SKM-1 (cell line): ENCODE measurements at regions not wholly inside any gene's neighbourhood (a gene's known extent, or its start where the extent isn't known, plus 50 kb on each side); places are given as distances from the start of the nearest gene placed in this dataset.

ENCODE experiments used
- DNase-seq: peaks from one replicate; lab custom pipeline; 2025; ENCODE audit not compliant: unreplicated experiment; lab: John Stamatoyannopoulos, UW

DNA sequence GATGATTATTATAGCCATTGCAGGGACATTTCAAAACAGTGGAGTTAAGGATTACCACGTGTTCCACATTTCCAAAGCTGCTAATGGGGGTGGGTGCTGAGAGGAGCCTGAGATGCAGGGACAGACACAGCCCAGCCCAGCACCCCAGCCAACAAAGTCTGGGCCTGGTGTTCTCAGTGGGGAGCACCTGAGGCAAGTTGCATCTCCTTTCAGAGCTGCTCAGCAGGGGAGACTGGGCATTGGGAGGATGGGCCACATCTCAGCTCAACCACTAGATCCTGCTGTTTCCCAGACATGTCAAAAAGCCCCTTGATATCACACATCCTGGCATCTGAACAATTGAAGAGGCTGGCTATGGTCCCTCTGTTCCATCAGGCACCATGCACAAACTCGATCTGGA, 458.0 kb upstream of the KIRREL3 start:
- DNase-seq = no peak

DNA sequence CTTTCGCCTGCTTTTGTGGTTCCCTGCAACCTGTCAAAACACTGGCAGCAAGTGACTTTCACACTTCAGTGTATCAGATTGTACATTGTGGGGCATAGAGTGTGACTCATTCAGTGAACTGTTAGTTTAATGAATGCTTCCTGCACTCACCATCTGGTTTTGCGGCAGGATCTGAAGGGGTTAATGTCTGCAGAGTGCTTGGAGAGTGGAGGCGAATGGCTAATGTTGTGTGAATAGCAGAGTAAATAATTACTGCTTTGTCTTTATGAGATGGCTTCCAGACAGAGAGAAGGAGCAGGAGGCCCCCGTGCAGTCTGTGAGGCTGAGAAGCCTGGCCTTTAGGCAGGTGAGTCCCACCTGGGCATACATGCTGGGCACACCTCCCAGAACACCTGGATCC, 454.3 kb upstream of the KIRREL3 start:
- DNase-seq = no peak

DNA sequence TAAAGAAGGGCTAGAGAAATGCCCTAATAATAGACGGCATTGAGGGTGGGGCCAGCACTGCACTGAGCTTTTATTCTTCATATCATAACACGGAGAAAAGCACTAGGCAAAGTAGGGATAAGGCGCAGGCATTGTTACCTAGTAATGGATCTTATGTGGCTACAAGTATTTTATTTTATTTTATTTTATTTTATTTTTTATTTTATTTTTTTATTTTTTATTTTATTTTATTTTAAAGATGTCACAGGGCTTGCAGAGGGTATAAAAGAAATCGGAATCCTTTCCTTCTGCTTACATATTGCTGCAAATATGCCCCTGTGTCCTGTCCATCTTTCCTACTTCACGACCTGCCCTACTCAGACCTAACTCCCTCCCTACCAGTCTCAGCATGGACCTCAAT, 452.0 kb upstream of the KIRREL3 start:
- DNase-seq = no peak

DNA sequence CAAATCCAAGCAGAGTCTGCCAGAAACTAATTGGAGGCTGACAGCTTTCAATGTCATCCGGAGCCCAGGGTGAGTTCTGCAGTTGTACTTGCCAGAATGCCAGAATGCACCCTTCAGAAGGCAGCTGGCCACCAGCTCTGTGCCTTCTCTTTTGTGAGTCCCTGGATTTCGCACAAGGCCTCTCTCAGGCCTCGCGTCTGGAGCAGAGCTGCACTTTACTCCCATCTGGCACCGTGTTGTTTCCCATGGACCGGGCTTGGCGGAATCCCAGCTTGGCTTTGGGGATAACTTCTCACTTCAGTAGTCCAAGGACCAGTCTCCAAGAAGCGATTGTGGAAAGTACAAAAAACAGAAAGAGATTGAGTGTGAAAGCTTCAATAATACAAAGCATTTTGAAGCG, 451.3 kb upstream of the KIRREL3 start:
- no peak for DNase-seq

DNA sequence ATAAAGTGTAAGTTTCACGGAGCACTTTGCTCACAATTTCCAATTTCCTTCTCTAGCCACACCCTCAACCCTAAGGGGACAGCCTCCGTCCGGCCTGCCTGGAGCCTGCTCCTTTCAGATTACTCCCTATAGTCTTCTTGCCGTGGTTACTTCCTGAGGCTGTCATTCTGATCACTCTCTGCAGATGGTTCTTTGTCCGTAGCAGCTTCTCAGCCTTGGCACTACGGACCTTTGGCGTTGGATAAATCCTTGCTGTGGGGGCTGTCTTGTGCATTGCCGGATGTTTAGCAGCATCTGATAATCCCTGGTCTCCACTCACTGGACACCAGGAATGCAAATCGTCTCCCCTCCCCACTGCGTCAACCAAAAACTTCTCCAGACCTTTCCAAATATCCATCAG, 447.5 kb upstream of the KIRREL3 start:
- no peak for DNase-seq

DNA sequence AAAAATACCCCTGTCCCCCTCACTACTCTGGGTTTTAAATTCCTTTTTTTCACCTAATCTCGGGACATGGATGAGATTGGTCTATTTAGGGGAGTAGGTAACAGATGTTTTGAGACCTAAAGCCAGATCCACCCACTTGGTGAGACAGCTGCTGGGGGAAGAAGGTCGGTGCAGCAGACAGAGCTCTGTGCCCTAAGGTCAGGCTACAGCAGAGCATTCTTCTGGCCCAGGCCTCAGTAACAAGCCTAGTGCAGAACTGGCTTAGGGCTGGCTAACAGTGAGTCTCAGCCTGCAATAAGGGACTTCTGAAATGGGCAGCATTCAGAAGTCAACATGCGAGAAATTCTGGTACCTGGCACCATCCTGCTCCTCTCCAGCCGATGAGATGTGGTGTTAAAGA, 444.9 kb upstream of the KIRREL3 start:
- DNase-seq = no peak

DNA sequence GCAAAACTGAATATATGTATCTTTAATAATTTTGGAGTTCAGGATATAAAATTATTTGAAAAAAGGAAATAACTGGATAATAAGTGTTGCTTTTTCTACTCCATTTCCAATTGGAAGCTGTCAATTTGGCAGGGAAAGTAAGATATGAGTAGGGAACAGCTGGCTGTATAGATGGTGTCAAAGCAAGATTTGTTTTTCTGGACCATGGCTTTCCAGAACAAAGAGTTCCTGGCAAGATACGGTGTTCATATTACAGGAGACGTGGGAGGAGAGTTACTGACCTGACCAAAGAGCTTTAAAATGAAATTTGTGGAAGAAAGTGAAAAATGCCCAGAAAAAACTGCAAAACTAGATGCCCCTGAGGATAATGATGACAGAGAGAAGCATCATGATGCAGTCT, 442.7 kb upstream of the KIRREL3 start:
- DNase-seq = no peak

DNA sequence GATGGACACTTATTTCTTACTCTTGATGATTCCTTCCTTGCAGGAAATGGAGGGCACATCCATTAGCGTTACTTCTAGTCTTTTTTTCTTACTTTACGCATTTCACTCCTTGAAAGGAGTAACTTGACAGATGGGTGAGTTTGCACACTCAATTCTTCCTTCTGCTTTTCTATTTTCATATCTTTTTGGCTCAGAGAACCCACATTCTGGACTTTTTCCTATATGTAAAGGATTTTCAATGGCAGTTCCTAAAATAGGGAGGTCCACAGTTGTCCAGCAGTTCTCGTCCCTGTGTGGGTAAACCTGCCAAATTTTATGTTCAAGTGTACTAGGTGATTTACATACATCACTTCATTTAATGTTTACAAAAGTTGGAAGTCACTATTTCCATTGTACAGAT, 440.0 kb upstream of the KIRREL3 start:
- no peak for DNase-seq

DNA sequence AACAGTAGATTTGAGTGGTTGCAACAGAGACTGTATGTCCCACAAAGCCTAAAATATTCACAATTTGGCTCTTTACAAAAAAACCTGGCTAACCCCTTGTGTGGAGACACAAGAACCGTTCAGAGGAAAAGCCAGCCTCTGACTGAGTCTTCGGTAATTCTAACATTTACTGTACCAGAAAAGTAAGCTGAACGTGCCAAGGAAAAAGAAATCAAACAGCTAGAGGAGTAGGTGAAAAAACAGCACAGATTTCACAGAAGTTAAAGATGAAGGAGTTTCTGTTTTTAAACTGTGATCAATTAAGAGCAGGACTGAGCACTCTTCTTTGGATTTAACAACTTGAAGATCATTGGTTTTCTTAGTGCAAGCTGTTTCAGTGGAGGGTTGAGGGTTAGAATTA, 424.7 kb upstream of the KIRREL3 start:
- no peak for DNase-seq

DNA sequence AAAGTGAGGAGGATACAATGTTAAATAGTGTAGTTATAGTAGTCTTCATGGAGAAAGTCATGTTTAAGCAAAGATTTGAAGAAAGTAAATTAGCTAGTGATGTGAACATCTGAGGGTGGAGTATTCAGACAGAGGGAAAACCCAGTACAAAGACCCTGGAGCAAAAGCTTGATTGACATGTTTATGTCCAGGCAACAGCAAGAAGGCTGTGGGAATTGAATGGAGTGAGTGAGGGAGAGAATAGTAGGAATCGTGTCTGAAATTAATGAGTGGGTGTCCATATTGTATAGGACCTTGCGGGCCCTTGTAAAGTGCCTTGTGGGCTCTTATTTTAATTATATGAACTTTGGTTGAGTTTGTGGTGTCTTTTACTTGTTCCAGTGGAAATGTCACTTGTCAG, 424.1 kb upstream of the KIRREL3 start:
- no peak for DNase-seq

DNA sequence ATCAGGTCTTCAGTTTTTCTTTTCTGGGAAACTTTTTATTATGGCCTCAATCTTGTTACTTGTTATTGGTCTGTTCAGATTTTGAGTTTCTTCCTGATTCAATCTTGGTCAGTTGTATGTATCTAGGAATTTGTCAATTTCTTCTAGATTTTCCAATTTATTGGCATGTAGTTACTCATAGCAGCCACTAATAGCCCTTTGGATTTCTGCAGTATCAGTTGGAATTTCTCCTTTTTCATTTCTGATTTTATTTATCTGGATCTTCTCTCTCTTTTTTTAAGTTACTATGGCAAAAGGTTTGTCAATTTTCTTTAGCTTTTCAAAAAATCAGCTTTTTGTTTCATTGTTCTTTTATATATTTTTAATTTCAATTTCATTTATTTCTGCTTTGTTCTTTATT, 419.6 kb upstream of the KIRREL3 start:
- no peak for DNase-seq

DNA sequence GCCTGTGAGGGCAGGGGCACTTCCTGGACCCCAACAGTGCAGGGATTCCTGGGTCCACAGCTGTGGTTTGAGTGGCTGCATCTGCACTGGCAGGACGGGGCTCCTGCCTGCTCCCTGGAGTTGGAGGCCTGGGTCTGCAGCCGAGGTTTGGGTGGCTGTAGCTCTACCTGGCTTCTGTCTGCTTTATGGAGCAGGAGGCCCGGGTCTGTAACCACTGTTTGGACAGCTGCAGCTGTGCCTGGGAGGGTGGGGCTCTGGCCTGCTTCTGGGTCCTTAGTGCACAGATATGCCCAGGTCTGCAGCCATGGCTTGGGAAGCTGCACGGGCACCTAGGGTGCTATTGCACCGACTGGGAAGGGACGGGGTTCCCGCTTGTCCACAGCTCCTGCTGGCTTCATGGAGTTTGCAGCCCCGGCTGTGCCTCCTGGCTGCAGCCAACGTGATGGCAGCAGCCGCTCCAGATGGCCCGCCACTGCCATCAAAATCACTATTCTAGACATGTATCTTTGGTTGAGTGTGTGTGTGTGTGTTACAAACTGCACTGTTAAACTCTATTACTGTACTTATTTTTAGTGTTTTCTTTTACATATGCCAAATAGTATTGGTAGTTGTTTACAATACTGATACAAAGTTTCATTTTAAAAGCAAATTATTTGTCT, 412.3 kb upstream of the KIRREL3 start:
- no peak for DNase-seq

DNA sequence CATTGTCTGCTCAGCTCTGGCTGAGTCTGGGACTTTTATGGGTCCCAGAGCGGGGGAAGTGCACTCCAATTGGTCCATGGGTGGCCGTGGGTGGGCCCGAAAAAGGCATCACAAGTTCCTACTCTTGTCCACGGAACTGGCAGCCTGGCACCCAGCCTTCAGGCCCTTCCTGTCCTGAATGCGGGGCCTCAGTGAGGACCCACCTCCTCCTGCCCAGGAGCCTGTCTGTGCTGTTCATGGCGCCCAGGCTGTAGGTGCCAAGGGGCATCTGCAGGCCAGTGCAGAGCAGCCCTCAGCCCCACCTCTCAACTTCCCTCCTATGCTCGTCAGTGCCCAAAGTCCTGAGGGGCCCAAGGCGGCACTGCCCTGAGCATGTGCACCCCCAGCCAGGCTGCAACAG, 411.7 kb upstream of the KIRREL3 start:
- no peak for DNase-seq

DNA sequence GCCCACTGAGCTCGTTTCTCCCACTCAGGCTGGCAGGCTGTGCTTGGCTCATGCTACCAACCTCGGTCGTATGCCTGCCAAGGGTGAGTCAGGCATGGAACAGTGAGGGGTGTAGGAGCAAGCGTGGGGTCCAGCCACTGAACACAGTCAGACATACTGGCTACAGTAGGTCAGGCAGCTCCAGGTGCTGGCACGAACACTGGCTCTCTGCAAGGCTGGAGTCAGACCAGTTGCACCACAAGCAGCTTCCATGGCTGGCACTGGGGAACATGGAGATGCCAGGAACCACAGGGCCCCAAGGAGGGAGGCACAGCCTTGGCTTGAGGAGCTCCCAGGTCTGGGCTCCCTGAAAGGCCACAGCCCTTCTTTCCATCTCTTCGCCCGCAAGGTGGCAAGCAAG, 410.7 kb upstream of the KIRREL3 start:
- DNase-seq = no peak

DNA sequence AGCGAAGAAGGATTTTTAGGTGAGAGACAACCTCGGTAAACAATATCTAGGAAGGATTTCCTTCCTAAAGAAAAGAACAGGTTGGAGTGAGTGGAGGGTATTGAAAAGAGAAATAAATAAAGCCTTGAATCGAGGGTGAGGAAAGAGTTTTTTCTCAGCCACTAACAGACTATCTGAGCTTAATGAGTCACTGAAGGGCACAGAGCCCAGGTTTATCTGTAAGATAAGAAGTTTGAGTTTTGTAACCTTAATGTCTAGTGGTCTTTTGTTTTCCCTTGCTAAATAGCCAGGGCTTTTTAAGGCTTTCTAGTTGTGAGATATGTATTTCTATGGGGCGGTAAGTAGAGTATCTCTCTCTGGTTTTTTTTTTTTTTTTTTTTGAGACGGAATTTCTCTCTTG, 394.5 kb upstream of the KIRREL3 start:
- no peak for DNase-seq

DNA sequence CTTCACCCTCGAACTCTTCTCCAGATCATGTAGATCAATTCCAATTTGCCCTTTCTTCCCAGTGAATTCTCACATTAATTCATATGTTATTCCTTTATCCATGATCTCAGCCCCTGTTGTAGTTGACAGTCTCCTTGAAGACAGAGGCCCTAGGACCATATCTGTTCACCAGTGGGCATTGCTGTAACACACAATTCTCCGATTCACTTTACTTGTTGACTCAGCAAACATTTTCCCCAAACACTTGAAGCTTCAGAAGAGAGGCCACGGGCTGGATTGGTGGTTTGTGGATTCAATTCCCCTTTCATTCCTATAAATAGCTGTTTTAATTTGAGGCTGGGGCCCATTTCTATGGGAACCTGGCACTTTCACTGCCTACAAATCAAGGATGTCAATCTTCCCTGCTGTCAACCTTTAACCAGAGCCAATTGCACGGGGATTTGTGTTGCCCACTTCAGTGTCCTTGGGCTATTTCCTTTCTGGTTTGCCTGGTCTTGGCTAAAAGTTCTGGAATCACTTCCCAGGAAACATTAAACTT, 393.0 kb upstream of the KIRREL3 start:
- DNase-seq = no peak

DNA sequence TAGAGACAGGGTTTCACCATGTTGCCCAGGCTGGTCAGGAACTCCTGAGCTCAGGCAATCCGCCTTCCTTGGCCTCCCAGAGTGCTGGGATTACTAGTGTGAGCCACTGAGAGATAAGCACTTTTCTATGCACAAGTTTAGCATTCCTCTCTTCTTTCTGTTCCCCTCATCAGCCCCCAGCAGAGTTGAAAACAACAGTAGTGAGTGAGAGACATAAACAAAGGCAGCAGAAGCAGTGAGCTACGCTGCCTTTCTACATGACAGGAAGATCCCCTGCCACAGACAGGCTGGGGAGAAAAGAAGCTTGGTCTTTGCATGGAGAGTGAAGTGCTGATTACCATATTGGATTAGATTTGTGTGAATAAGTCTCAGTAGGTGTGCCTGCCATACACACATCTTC, 392.0 kb upstream of the KIRREL3 start:
- DNase-seq = no peak

DNA sequence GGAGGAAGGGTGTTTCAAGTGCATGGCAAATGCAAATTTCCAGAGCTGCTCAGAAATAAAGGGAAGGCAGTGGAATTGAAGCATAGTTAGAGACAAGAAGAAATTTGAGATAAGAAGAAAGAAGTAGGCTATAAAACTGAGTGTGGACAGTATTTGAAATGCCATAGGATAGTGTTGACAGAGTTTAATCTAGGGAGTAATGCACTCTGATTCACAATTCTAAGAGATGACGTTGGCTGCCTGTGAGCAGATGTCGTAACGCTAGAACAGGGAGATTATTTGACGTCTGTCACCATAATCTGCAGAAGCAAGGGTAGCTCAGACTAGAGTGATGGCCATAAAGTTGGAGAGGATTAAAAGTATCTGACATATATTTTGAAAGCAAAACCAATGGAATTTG, 389.9 kb upstream of the KIRREL3 start:
- no peak for DNase-seq

DNA sequence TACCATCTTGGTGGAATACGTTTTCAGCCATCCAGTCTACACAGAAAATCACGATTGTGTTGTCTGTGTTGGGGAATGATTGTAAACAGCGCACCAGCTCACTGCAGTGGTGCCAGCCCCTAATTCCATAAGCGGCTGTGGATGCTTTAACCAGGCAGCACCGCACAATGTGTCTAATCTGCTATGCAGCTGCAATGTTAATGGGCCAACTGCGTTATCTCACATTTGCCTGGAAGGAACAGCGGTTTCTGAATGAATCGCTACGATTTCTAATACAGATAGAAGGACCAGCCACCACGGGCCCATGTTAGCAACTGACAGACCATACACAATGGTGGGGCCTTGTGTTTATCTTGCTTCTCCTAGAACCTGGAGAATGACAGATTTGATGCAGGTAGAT, 384.5 kb upstream of the KIRREL3 start:
- DNase-seq = no peak

DNA sequence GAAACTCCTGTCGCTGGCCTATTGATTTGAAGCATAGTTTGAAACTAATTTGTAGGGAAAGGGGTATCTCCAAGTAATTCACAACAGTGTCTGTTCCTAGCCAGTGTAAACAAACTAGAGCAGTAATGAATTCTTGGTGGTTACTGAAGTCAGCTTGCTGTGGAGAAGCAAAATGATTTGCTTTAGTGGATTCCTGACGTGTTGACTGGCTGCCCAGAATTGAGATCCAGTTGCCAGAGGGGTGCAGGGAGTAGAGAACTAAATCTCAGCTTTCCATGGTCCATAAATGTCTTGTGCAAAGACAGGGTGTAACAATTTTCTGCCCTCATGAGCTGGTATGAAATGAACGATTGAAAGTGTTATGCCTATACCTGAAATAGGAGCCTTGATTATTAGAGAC, 382.5 kb upstream of the KIRREL3 start:
- DNase-seq = no peak

DNA sequence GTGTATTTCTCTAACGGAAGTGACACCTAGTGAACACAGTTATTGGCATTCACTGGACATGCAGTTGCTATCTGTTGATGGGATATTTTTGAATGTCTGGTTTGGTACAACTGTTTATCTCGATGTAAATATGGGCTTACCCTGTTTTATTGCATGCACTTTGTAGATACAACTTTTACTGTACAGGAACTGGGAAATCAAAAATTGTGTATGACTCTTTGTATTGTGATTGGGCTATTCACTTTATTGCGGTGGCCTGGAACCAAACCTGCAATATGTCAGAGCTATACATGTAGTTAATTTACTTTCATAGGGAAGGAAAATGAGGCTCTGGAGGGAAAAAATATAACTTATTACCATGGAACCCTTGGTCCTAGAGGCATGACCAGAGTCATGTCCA, 380.7 kb upstream of the KIRREL3 start:
- DNase-seq = no peak

DNA sequence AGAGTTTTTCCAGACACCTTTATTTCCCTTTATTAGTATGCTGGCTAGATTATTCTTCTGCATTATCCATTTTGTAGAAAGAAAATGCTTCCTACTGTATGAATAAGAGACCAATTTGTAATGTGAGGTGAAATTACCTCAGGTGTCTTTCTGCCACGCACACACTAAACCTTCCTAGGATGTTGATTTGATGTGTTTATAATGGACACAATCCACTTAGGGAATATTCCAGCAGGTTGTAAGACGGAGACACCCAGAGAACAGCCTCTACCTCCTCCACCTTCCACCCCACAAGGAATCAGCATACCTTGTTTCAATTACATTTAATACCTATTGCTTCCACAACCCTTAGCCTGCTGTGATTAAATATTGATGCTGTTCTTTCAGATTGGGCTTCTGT, 379.1 kb upstream of the KIRREL3 start:
- no peak for DNase-seq

DNA sequence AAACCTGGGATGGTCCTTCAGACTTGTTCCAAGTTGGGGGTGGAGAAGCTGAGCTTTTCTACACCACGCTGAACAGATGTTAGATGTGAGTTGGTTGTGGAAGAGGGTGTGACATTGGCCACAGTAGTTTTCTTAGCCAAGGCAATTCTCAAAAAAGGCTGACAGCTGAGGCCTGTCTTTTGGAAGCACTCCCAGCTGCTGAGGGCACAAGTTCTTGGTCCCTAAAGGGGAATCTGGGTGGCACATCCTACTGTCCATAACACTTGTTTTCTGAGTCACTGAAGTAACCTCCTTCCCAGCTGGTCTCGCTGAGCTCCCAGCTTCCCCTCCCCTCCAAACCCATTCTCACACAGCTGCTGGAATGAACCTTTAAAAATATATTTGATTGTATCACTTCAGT, 375.7 kb upstream of the KIRREL3 start:
- DNase-seq = no peak

DNA sequence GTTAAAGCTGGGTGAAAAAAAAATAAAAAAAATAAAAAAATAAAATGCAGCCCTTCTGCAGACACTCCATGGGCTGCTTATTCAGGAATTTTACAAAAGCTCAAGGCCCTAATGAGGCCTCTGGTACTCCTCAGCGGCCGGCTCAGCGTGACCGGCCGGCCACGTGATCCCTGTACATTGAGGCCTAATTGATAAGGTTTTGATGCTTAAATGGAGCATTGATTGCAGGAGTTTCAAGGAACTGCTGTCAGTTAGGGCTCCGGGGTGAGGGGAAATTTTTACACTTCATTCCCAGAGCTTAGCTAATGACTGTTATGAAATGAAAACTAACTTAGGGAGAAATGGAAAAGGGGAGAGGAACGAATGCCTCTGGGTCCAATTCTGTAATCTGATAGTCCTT, 368.8 kb upstream of the KIRREL3 start:
- no peak for DNase-seq
